A673 (cell line): ENCODE measurements at regions not wholly inside any gene's neighbourhood (a gene's known extent, or its start where the extent isn't known, plus 50 kb on each side); places are given as distances from the start of the nearest gene placed in this dataset.

Experiments used
- BruUV-seq: library from RNA; stranded (reverse); fragments of 400-500 nt; replicated peaks from 2 replicates; lab custom pipeline; 2021; lab: Mats Ljungman, UMichigan
- CTCF ChIA-PET: fragments of 300-600 bp; sonication (Branson Sonifier 250); formaldehyde crosslinking; loops from one replicate; lab custom pipeline; 2022; ENCODE audit warnings: antibody characterized with exemption; lab: Charles Lee
- POLR2A ChIA-PET: fragments of 300-600 bp; sonication (Branson Sonifier 250); formaldehyde crosslinking; loops from one replicate; lab custom pipeline; 2022; ENCODE audit warnings: antibody characterized with exemption; ENCODE audit not compliant: low non-redundant PET; lab: Charles Lee
- DNase-seq: peaks from one replicate; pipeline ENCODE4 v3.0.0-alpha.2; 2015; ENCODE audit warnings: low spot score
- H3K27ac ChIP-seq: fragments of 200-600 bp; sonication (generic); 2 replicates; pipeline ENCODE4 v1.5.1; 2016; ENCODE audit warnings: mixed run types, low read depth, mild to moderate bottlenecking, mixed read lengths, antibody characterized with exemption, low read length; ENCODE audit not compliant: poor library complexity, severe bottlenecking
- H3K27me3 ChIP-seq: fragments of 200-600 bp; sonication (generic); replicated peaks from 2 replicates; pipeline ENCODE4 v1.6.1; 2017; ENCODE audit warnings: mixed run types, low read depth, mild to moderate bottlenecking, mixed read lengths, antibody characterized with exemption, low read length; ENCODE audit not compliant: insufficient read depth, poor library complexity
- H3K36me3 ChIP-seq: fragments of 200-600 bp; sonication (generic); 2 replicates; pipeline ENCODE4 v1.6.1; 2016; ENCODE audit warnings: mixed run types, mild to moderate bottlenecking, mixed read lengths, antibody characterized with exemption, low read length; ENCODE audit not compliant: insufficient read depth, poor library complexity, severe bottlenecking
- H3K4me1 ChIP-seq: fragments of 200-600 bp; sonication (generic); 2 replicates; pipeline ENCODE4 v1.6.1; 2017; ENCODE audit warnings: mixed run types, mild to moderate bottlenecking, mixed read lengths, antibody characterized with exemption, low read length; ENCODE audit not compliant: insufficient read depth, poor library complexity, severe bottlenecking
- H3K4me3 ChIP-seq: fragments of 200-600 bp; sonication (generic); 2 replicates; pipeline ENCODE4 v1.5.1; 2016; ENCODE audit warnings: low read depth, mixed run types, mild to moderate bottlenecking, mixed read lengths, low read length; ENCODE audit not compliant: poor library complexity, severe bottlenecking
- H3K9me3 ChIP-seq: fragments of 200-600 bp; sonication (generic); 2 replicates; pipeline ENCODE4 v1.6.1; 2016; ENCODE audit warnings: mixed run types, low read depth, mild to moderate bottlenecking, mixed read lengths, antibody characterized with exemption, low read length; ENCODE audit not compliant: poor library complexity, severe bottlenecking
- EZH2 ChIP-seq: fragments of 200-600 bp; sonication (generic); IDR thresholded peaks from 2 replicates; pipeline ENCODE4 v1.6.1; 2017; ENCODE audit warnings: borderline replicate concordance, low read depth, mild to moderate bottlenecking, mixed read lengths, antibody characterized with exemption, low read length; ENCODE audit not compliant: poor library complexity, severe bottlenecking
- intact Hi-C: fragments of 100-400 bp; cut with micrococcal nuclease; formaldehyde crosslinking; loops from one replicate; pipeline ENCODE4 v1.10.0; 2022; ENCODE audit not compliant: unreplicated experiment
- TF ChIP-seq, protein P1 (sequence below): fragments of 300-800, 200-600 bp; sonication (generic); conservative IDR thresholded peaks from 2 replicates; pipeline ENCODE4 v1.5.1; 2017; ENCODE audit warnings: low read depth, mild to moderate bottlenecking, antibody characterized with exemption, low read length, moderate library complexity, mixed read lengths

DNA sequence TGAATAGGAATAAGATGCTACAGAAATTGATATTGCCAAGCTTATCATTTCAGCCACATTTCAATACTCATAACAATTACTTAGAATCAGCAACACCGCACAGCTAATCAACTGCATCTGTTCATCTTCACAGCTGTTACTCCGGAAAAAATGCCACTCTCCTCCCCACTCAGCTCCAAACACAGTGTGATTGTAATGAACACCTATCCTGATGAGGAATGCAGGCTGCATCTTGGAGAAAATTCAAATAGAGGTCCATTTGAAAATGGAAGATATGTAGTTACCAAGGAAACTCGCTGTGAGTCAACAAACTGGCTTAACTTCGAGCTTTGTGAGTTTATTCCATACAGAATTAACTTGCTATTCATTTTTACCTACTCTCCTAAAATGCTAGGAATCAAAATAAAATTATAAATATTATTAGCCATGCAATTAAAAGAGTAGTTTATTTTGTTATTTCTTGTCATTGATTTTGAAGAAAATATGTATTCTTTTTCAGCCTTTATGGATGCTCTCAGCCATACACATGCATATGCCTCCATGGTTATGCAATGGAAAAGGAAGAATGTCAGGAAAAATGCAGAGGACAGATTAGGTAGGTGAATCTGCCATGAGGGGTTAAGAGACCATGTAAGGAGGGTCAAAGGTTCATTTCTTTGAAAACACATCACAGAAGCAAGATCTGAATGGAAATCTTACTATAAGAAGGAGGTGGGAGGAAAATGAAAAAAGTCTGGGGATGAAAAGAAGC is 267.2 kb downstream of the POM121L12 start:
- DNase-seq: no peak
- ChIA-PET POLR2A (interaction anchor here (0.6 kb wide), 1 partner anchor 20 kb away, joined by 3 read pairs; no protein-coding TSS in a partner anchor), CTCF (no interaction called here)
- Histone ChIP-seq H3K9me3 (peaks cover 34% of the 10 kb centered on the region), H3K27me3 (no peaks in the 10 kb centered on the region), H3K36me3 (no peaks in the 10 kb centered on the region), H3K4me3 (no peak overlapping the region), H3K4me1 (no peaks in the 10 kb centered on the region), H3K27ac (no peak overlapping the region)
- no TSS peak for BruUV-seq
- intact Hi-C loops: no loop called here
- TF ChIP-seq EZH2: no peak
- TF ChIP-seq, protein P1, sequence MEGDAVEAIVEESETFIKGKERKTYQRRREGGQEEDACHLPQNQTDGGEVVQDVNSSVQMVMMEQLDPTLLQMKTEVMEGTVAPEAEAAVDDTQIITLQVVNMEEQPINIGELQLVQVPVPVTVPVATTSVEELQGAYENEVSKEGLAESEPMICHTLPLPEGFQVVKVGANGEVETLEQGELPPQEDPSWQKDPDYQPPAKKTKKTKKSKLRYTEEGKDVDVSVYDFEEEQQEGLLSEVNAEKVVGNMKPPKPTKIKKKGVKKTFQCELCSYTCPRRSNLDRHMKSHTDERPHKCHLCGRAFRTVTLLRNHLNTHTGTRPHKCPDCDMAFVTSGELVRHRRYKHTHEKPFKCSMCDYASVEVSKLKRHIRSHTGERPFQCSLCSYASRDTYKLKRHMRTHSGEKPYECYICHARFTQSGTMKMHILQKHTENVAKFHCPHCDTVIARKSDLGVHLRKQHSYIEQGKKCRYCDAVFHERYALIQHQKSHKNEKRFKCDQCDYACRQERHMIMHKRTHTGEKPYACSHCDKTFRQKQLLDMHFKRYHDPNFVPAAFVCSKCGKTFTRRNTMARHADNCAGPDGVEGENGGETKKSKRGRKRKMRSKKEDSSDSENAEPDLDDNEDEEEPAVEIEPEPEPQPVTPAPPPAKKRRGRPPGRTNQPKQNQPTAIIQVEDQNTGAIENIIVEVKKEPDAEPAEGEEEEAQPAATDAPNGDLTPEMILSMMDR: no peak

DNA sequence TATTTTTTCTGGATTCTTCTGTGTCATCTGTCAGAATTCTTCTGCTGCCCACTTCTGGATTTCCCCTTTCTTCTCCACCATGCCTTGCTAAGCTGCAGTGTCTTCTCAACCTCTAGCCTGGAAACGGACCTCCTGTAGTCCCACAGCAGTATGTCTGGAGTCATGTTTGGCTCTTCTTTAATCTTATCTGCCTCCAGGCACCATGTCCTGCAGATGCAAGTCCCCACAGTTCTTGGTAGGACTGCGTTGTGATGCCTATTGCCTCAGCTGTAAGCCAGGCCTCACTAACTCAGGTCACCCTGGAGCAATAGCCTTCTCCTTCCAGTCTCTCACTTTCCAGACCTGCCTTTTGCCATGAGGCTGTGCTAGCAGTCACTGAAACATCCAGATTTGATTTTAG is 268.3 kb downstream of the POM121L12 start:
- no TSS peak for BruUV-seq
- H3K4me1 ChIP-seq: no peaks in the 10 kb centered on the region
- TF ChIP-seq, protein P1: no peak
- TF ChIP-seq EZH2: no peak
- no peak overlapping the region for H3K27ac ChIP-seq
- no peaks in the 10 kb centered on the region for H3K27me3 ChIP-seq
- no peak for DNase-seq
- ChIA-PET CTCF (no interaction called here), POLR2A (no interaction called here)
- no peak overlapping the region for H3K4me3 ChIP-seq
- intact Hi-C loops: no loop called here
- peaks cover 30% of the 10 kb centered on the region for H3K9me3 ChIP-seq
- H3K36me3 ChIP-seq: no peaks in the 10 kb centered on the region

DNA sequence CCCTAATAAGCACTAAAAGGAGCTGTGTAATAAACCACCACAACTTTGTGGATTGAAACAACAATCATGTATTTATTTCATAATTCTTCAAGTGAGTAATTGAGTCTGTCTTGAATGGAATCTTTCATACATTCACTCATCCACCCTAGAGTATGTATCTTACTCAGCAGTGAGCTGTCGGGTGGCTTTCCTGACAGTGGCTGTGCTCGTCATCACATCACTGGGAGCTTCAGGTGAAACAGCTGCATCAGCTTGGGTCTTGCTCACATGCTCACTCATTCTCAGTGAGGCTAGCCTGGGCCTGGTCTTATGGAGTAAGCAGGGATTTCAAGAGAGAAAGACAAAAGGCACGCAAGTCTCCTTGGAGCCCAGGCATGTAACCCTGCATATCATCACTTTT is 271.4 kb downstream of the POM121L12 start:
- H3K36me3 ChIP-seq: no peaks in the 10 kb centered on the region
- ChIA-PET POLR2A (no interaction called here), CTCF (no interaction called here)
- no peaks in the 10 kb centered on the region for H3K4me1 ChIP-seq
- no peak overlapping the region for H3K4me3 ChIP-seq
- H3K27ac ChIP-seq: no peak overlapping the region
- H3K9me3 ChIP-seq: peaks cover 39% of the 10 kb centered on the region
- TF ChIP-seq EZH2: no peak
- TF ChIP-seq, protein P1: no peak
- no peaks in the 10 kb centered on the region for H3K27me3 ChIP-seq
- DNase-seq: no peak
- no TSS peak for BruUV-seq
- intact Hi-C loops: no loop called here
